Vagina (tissue), 2 donors: ENCODE measurements at regions not wholly inside any gene's neighbourhood (a gene's known extent, or its start where the extent isn't known, plus 50 kb on each side); places are given as distances from the start of the nearest gene placed in this dataset.

Source experiments
- CTCF ChIP-seq, 3 experiments: fragments of 450-650 bp in 2 of 3; fragments of 200-600 bp in 1 of 3; sonication (generic) in 1 of 3; IDR thresholded peaks; one replicate each; pipeline ENCODE4 v1.5.1; 2017 to 2019; ENCODE audit warnings: antibody characterized with exemption in 3 of 3, mild to moderate bottlenecking in 2 of 3, moderate library complexity in 2 of 3
- POLR2AphosphoS5 ChIP-seq, 2 donors: sonication (generic); formaldehyde crosslinking; IDR thresholded peaks; one replicate each; pipeline ENCODE4 v1.9.0; 2017; ENCODE audit warnings: antibody characterized with exemption in 2 of 2, mild to moderate bottlenecking in 2 of 2, low read depth in 1 of 2; ENCODE audit not compliant: insufficient read depth in 1 of 2

GRCh38 chr3:28907616-28908015 lies 373.3 kb upstream of the RBMS3 start:
- no peak for TF ChIP-seq CTCF (IDR thresholded peaks at IDR 0.05)
- no peak for TF ChIP-seq POLR2AphosphoS5 (IDR thresholded peaks at IDR 0.05; ENCODE audit: insufficient read depth in 1 of 2, low read depth in 1 of 2)
